ENCODE measurements at regions not wholly inside any gene's neighbourhood (a gene's known extent, or its start where the extent isn't known, plus 50 kb on each side); places are given as distances from the start of the nearest gene placed in this dataset.

DNA sequence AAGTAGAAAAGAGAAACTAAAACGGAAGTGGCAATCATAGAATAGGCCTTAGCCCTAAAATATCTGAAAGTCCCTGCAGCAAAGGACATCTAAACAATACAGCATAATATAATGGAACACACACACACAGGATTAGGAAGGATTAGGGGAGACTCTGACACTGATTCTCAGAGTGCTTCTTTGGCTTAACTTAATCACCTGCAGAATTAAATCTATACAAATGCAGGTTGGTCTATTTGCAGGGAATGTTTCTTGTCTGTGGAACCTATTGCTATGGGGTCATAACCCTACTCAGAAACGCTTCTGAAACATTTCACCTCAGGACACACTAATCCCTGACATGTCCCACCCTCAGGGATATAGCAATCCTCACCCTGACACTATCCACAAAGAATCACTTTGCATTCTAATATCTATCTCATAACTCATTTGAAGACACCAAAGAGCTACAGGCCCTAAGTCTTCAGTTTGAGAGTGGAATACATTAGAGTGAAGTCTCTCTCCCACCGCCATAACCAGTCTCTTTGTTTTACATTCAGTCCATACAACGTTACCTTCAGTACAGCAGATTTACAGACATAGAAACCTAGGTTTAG, 1041.2 kb downstream of the TUSC7 start:
- POLR2A ChIA-PET, result no interaction called here
- DNase-seq, result no peak
- CTCF ChIA-PET, result no interaction called here
- Mint-ChIP-seq H3K9me3 (ENCODE audit: insufficient read depth) (peaks cover 8% of the 10 kb centered on the region), H3K4me1 (ENCODE audit: low read depth) (no peaks in the 10 kb centered on the region), H3K27me3 (ENCODE audit: low read depth) (no peaks in the 10 kb centered on the region), H3K36me3 (ENCODE audit: low read depth) (no peaks in the 10 kb centered on the region), H3K27ac (no peak overlapping the region), H3K4me3 (no peak overlapping the region)
- no peak for ATAC-seq

- Mint-ChIP-seq H3K4me1 (ENCODE audit: low read depth) (no peaks in the 10 kb centered on the region), H3K27ac (no peak overlapping the region), H3K36me3 (ENCODE audit: low read depth) (no peaks in the 10 kb centered on the region), H3K9me3 (ENCODE audit: insufficient read depth) (peaks cover 5% of the 10 kb centered on the region), H3K27me3 (ENCODE audit: low read depth) (no peaks in the 10 kb centered on the region), H3K4me3 (no peak overlapping the region)
- CTCF ChIA-PET, result no interaction called here
- ATAC-seq (no peak), DNase-seq (no peak)
- POLR2A ChIA-PET, result no interaction called here
Observed at GRCh38 chr3:117751651-117752050, 1042.1 kb downstream of the TUSC7 start.

DNA sequence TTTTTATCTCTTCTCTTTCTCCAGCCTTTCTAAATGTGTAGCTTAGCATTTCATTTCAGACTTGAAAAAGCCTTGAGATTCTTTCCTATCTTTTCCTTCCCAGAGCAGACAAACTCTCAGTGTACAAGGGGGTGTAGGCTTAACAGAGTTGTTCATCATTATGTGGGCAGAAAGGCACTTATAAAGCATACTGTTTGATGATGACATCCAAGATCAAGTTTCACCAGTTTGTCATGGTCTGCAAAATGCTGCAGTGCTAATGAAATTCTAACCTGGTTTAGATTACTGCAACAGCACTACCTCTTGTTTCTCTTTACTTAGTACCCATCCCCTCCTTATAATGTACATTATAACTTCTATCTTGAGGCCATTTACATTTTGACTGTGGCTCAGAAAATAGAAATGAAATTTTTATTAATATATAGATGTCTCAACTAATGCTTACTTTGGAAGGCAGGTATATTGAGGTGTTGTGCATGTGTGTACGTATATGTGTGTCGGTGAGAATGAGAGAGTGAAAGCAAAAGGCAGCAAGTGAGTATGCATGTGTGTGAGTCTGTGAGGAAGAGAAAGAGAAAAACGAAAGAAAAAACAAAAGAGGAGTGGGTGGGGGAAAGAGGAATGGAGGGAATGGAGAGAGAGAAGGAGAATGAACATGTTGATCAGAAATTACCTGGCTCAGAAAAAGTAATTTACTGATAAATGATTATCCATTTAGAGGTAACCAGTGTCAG, 1043.6 kb downstream of the TUSC7 start:
- peaks cover 5% of the 10 kb centered on the region for H3K9me3 Mint-ChIP-seq (ENCODE audit: insufficient read depth)
- no peaks in the 10 kb centered on the region for H3K36me3 Mint-ChIP-seq (ENCODE audit: low read depth)
- DNase-seq (no peak), ATAC-seq (no peak)
- no peaks in the 10 kb centered on the region for H3K4me1 Mint-ChIP-seq (ENCODE audit: low read depth)
- POLR2A ChIA-PET, result no interaction called here
- CTCF ChIA-PET, result no interaction called here
- no peaks in the 10 kb centered on the region for H3K27me3 Mint-ChIP-seq (ENCODE audit: low read depth)
- no peak overlapping the region for H3K27ac Mint-ChIP-seq
- H3K4me3 Mint-ChIP-seq, result no peak overlapping the region

DNA sequence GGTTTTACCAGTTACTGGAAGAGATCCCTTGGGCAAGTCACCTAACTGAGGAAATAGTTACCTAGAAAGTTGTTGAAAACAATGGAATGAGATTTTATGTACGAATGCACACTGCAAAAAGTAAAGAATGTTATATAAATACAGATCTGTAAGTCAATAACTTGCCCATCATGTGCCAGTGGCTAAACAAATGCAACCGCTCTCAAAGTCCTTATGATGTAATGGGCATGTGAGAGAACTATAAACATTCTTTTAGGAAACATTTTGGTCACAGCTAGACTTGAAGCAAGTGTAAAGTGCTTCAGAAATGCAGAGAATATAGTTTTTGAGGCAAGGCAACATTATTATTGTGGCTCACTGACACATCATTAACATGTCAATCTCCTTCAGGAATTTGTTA, 1044.5 kb downstream of the TUSC7 start:
- ATAC-seq, result no peak
- Mint-ChIP-seq H3K4me3 (no peak overlapping the region), H3K36me3 (ENCODE audit: low read depth) (no peaks in the 10 kb centered on the region), H3K27ac (no peak overlapping the region), H3K27me3 (ENCODE audit: low read depth) (no peaks in the 10 kb centered on the region), H3K4me1 (ENCODE audit: low read depth) (no peaks in the 10 kb centered on the region), H3K9me3 (ENCODE audit: insufficient read depth) (peaks cover 5% of the 10 kb centered on the region)
- ChIA-PET CTCF (no interaction called here), POLR2A (no interaction called here)
- DNase-seq, result no peak

DNA sequence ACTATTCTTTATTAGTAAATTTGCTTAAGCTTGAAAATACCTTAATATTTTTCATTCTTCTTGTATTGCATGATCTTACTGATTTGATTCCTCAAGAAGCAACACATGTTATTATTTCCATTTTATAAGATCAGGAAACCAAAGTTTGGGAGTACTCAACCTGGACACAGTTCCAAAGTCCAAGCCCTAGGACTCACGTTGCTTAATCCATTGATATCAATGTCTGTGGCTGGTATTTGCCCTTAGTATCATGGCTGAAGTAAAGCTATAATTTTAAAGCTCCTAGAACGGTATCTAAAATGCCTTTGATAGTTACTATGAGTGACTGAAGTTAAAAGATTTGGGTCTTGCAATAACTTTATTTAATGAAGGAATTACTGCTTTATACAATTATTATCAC, 1045.3 kb downstream of the TUSC7 start:
- no peaks in the 10 kb centered on the region for H3K27me3 Mint-ChIP-seq (ENCODE audit: low read depth)
- no peak overlapping the region for H3K4me3 Mint-ChIP-seq
- CTCF ChIA-PET, result no interaction called here
- POLR2A ChIA-PET, result no interaction called here
- no peaks in the 10 kb centered on the region for H3K36me3 Mint-ChIP-seq (ENCODE audit: low read depth)
- no peak for DNase-seq
- no peak overlapping the region for H3K27ac Mint-ChIP-seq
- no peaks in the 10 kb centered on the region for H3K9me3 Mint-ChIP-seq (ENCODE audit: insufficient read depth)
- H3K4me1 Mint-ChIP-seq (ENCODE audit: low read depth), result no peaks in the 10 kb centered on the region
- no peak for ATAC-seq

DNA sequence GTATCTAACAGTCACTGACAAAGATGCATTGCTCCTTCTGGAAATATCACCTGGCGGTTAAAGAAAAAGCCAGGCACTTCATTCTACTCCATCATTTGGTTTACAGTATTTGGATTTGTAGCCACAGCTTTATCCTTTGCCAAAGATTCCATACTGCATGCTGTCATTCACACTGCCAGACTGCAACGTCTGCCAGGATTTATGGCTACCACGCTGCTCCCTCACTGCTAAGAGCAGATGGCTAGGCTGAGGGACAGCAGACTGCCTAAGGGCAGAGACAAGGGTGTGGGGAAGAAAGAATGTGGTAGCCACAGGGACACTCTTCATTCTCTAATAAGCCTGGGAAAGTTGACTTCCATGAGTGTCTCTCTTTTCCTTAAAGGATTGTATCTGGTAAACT, 1047.0 kb downstream of the TUSC7 start:
- H3K4me3 Mint-ChIP-seq, result no peak overlapping the region
- H3K9me3 Mint-ChIP-seq (ENCODE audit: insufficient read depth), result no peaks in the 10 kb centered on the region
- ChIA-PET POLR2A (no interaction called here), CTCF (no interaction called here)
- H3K27me3 Mint-ChIP-seq (ENCODE audit: low read depth), result no peaks in the 10 kb centered on the region
- H3K4me1 Mint-ChIP-seq (ENCODE audit: low read depth), result no peaks in the 10 kb centered on the region
- ATAC-seq, result no peak
- DNase-seq, result no peak
- no peaks in the 10 kb centered on the region for H3K36me3 Mint-ChIP-seq (ENCODE audit: low read depth)
- H3K27ac Mint-ChIP-seq, result no peak overlapping the region

GRCh38 chr3:117761703-117762620, 1052.4 kb downstream of the TUSC7 start:
- ATAC-seq (no peak), DNase-seq (no peak)
- CTCF ChIA-PET, result no interaction called here
- POLR2A ChIA-PET, result no interaction called here
- Mint-ChIP-seq H3K27ac (no peak overlapping the region), H3K36me3 (ENCODE audit: low read depth) (no peaks in the 10 kb centered on the region), H3K4me1 (ENCODE audit: low read depth) (no peaks in the 10 kb centered on the region), H3K9me3 (ENCODE audit: insufficient read depth) (no peaks in the 10 kb centered on the region), H3K27me3 (ENCODE audit: low read depth) (no peaks in the 10 kb centered on the region), H3K4me3 (no peak overlapping the region)

DNA sequence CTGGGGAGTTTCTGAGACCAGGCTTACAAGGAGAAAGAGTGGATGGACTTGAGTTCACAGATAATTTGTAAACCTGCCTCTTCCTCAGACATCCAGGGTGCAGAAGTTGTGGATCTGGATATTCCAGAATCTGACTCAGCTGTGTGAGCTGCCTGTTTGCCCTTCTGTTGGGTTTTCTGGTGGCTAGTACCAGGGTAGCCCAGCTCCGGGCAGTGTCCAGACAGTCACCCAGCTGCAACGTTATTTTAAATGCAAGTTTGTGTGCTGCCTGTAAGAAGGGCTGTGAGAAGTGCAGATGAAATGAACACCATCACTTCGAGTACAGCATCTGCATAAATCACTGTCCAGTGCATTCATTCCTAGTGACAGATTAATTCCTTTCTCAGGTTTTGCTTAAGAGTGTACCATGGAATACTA, 1053.0 kb downstream of the TUSC7 start:
- H3K27me3 Mint-ChIP-seq (ENCODE audit: low read depth), result no peaks in the 10 kb centered on the region
- no peaks in the 10 kb centered on the region for H3K9me3 Mint-ChIP-seq (ENCODE audit: insufficient read depth)
- ChIA-PET POLR2A (no interaction called here), CTCF (no interaction called here)
- no peaks in the 10 kb centered on the region for H3K4me1 Mint-ChIP-seq (ENCODE audit: low read depth)
- no peaks in the 10 kb centered on the region for H3K36me3 Mint-ChIP-seq (ENCODE audit: low read depth)
- H3K27ac Mint-ChIP-seq, result no peak overlapping the region
- DNase-seq, result no peak
- no peak for ATAC-seq
- no peak overlapping the region for H3K4me3 Mint-ChIP-seq

DNA sequence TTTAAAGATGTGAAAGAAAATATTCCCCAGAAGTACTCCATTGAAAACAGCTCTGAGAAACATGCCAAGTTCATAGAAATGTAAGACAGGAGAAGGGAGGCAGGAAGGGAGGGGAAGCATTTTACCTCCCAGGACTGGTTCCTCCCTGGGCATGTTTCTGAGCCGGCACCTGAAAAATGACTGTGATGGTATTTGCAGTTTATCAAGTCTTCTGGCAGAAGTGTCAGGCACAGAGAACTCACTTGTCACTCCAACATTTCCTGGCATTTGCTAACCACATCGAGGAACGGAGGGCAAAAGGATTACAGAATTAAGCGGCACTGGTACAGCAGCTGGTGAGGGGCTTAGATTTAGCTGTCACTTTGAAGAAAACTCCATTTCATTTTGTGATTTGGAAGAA, 1054.0 kb downstream of the TUSC7 start:
- CTCF ChIA-PET, result no interaction called here
- no peaks in the 10 kb centered on the region for H3K27me3 Mint-ChIP-seq (ENCODE audit: low read depth)

GRCh38 chr3:117768581-117768980, 1059.0 kb downstream of the TUSC7 start:
- Mint-ChIP-seq H3K4me3 (no peak overlapping the region), H3K27me3 (ENCODE audit: low read depth) (no peaks in the 10 kb centered on the region), H3K27ac (no peak overlapping the region), H3K4me1 (ENCODE audit: low read depth) (no peaks in the 10 kb centered on the region), H3K36me3 (ENCODE audit: low read depth) (no peaks in the 10 kb centered on the region), H3K9me3 (ENCODE audit: insufficient read depth) (no peaks in the 10 kb centered on the region)
- DNase-seq (no peak), ATAC-seq (no peak)
- ChIA-PET POLR2A (no interaction called here), CTCF (no interaction called here)

More for the DNA sequence above, 1054.0 kb downstream of the TUSC7 start:
- Mint-ChIP-seq H3K36me3 (ENCODE audit: low read depth) (no peaks in the 10 kb centered on the region), H3K4me3 (no peak overlapping the region), H3K27ac (no peak overlapping the region), H3K9me3 (ENCODE audit: insufficient read depth) (no peaks in the 10 kb centered on the region), H3K4me1 (ENCODE audit: low read depth) (no peaks in the 10 kb centered on the region)
- ATAC-seq (no peak), DNase-seq (no peak)
- POLR2A ChIA-PET, result no interaction called here

DNA sequence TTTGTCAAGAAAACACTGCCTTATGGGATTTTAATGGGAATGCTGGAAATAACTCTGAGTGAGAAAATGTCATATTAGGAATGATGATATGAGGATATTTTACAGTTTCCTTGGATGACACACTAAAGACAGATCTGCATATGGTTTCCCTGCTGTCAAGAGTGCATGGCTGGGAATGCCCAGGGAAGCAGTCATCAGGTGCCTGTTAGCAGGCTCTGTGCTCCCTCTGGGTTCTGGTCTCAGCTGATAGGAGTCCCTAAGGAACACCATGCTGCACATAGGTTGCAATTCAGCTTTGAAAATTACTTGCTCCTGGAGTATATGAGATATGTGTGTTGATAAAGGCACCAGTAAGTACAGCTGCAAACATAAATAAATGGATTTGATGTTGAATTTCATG, 1064.6 kb downstream of the TUSC7 start:
- CTCF ChIA-PET, result no interaction called here
- POLR2A ChIA-PET, result no interaction called here
- Mint-ChIP-seq H3K9me3 (ENCODE audit: insufficient read depth) (peaks cover 6% of the 10 kb centered on the region), H3K27ac (no peak overlapping the region), H3K4me3 (no peak overlapping the region), H3K27me3 (ENCODE audit: low read depth) (no peaks in the 10 kb centered on the region), H3K4me1 (ENCODE audit: low read depth) (no peaks in the 10 kb centered on the region), H3K36me3 (ENCODE audit: low read depth) (no peaks in the 10 kb centered on the region)
- no peak for DNase-seq
- ATAC-seq, result no peak

DNA sequence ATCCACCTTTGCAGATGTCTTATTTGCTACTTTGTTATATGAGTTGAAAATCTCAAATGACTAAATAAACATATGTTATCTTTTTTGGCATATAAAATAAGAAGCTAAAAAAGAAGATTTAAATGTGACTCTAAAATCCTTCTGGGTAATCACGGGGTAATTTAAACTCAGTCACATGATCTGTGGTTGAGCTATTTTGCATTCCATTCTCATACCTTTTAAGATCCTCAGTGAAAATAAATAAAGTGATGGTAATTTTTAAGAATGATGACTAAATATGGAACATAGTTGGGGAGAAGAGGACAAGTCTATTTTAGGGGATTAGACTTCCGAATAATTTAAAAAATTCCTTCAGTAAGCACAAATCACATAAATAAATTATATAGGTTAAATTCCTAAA, 1076.8 kb downstream of the TUSC7 start:
- Mint-ChIP-seq H3K4me1 (ENCODE audit: low read depth) (no peaks in the 10 kb centered on the region), H3K4me3 (no peak overlapping the region), H3K27me3 (ENCODE audit: low read depth) (no peaks in the 10 kb centered on the region), H3K36me3 (ENCODE audit: low read depth) (no peaks in the 10 kb centered on the region), H3K9me3 (ENCODE audit: insufficient read depth) (no peaks in the 10 kb centered on the region), H3K27ac (no peak overlapping the region)
- ChIA-PET CTCF (no interaction called here), POLR2A (no interaction called here)
- ATAC-seq, result no peak
- no peak for DNase-seq

All from activated CD8-positive, alpha-beta T cell treated with anti-CD3 and anti-CD28 coated beads, Interleukin-2, amount 10 ng/mL, durations not matched to agents 7 days and 5 days (primary cell).